Jurkat, Clone E6-1 (cell line): ENCODE measurements at regions not wholly inside any gene's neighbourhood (a gene's known extent, or its start where the extent isn't known, plus 50 kb on each side); places are given as distances from the start of the nearest gene placed in this dataset.
"Not testable (repeated sequence)": the region's sequence is repeated elsewhere in the genome, so short reads cannot be mapped to it uniquely, and the experiment has no call there.

Experiments
- DNase-seq: peaks from one replicate; pipeline ENCODE4 v3.0.0-alpha.2; 2011; ENCODE audit warnings: low read depth, low spot score
- H3K4me3 ChIP-seq: 2 replicates; pipeline ENCODE4 v1.5.1; 2011; ENCODE audit warnings: mild to moderate bottlenecking, low read length, control low read depth, moderate library complexity

DNA sequence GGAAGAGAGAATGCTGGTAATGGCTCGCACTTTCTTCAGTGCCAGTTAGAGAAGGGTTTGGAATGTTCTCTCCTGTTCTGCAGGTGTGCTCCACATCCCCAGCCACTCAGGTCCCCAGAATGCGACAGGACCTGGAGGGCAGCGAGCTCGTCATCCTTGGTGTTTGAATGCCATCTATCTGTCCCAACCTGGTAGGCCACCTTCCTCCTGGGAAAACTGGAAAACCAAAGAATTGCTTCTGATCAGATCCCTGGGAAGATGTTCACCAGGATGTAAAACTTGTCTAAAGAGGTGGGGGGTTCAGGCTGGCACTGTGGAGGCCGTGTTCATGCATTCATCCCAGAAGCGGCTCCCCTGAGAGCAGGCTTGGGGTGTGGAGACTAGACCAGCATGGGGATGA lies 379.5 kb downstream of the GLRX3 start:
- no peak for DNase-seq
- no peak overlapping the region for H3K4me3 ChIP-seq

DNA sequence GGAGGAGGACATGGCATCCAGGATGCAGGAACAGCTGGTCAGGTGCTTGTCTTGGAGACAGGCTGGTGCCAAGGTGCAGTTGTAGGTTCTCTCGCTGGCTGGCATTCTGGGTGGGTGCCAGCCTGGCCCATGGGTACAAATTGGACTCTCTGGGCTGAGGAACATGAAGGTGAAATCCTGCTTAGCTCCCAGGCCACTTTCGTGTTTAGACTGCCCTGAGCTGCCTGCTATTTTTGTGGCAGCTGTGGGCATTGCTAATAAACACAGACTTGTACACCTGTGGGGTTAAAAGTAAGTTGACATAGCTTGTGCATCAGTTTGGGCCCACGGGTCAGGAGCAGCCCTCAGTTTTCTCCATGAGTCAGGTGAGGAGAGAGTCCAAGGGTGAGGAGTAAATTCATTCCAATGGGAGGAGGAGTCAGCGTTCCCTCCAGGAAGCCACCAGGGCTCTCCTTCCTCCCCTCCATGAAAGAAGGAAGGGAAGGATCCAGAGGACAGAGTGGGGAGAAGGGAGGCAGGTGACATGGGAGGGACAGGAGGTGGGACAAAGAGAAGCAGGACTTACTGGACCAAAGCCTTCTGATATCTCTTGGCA lies 380.0 kb downstream of the GLRX3 start:
- H3K4me3 ChIP-seq, result no peak overlapping the region
- DNase-seq, result no peak

DNA sequence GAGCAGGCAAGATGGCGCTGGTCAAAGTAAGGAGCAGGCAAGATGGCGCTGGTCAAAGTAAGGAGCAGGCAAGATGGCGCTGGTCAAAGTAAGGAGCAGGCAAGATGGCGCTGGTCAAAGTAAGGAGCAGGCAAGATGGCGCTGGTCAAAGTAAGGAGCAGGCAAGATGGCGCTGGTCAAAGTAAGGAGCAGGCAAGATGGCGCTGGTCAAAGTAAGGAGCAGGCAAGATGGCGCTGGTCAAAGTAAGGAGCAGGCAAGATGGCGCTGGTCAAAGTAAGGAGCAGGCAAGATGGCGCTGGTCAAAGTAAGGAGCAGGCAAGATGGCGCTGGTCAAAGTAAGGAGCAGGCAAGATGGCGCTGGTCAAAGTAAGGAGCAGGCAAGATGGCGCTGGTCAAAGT lies 382.7 kb downstream of the GLRX3 start:
- not testable (repeated sequence) for H3K4me3 ChIP-seq, DNase-seq

- DNase-seq, result peak; percentile 57
- H3K4me3 ChIP-seq, result no peak overlapping the region
These were observed 383.6 kb downstream of the GLRX3 start for GRCh38 chr10:130519791-130520190.

- DNase-seq, result no peak
- H3K4me3 ChIP-seq, result no peak overlapping the region
These were observed 395.1 kb downstream of the GLRX3 start for GRCh38 chr10:130531312-130531711.

DNA sequence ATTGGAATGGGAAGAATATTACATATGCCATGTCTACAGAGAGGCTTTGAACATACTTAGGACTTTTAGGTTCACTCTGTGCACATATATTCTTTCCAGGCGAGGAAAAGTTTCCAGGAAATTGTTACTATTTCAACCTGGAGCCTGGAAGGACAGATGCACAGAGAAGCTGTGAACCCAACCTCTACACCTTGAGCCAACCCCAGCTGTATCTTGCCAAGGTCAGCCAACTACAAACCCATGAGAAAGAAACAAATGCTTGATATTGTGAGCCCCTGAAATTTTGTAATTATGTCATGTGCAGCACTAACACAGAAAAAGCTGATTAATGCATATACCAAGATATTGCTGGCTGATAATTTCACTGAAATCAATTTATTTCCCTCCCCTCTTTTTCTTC lies 404.9 kb downstream of the GLRX3 start:
- DNase-seq, result no peak
- no peak overlapping the region for H3K4me3 ChIP-seq

DNA sequence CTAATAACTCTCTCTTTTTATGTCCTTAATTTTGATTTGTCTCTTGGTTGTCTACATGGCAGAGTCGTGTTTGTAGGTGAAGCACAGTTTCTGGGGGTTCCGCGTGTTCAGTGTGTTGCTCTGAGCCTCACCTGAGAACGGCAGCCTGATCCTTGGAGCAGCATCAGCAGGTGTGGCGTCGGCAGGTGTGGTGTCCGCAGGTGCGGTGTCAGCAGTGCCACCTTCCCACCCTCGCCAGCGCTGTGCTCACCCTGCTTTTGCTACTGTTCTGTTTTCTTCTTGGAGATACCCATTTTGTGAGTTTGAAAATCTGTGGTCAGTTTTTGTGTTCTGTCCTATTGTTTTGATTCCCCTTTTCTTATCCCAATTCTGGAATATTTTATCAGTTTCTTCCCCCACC lies 406.6 kb downstream of the GLRX3 start:
- no peak for DNase-seq
- H3K4me3 ChIP-seq, result no peak overlapping the region

- no peak for DNase-seq
These were observed 407.6 kb downstream of the GLRX3 start for GRCh38 chr10:130543794-130544193.

GRCh38 chr10:130545122-130545521 lies 408.9 kb downstream of the GLRX3 start:
- no peak overlapping the region for H3K4me3 ChIP-seq
- no peak for DNase-seq

More at GRCh38 chr10:130543794-130544193, 407.6 kb downstream of the GLRX3 start:
- H3K4me3 ChIP-seq, result no peak overlapping the region

GRCh38 chr10:130545697-130546096 lies 409.5 kb downstream of the GLRX3 start:
- no peak overlapping the region for H3K4me3 ChIP-seq
- DNase-seq, result no peak

DNA sequence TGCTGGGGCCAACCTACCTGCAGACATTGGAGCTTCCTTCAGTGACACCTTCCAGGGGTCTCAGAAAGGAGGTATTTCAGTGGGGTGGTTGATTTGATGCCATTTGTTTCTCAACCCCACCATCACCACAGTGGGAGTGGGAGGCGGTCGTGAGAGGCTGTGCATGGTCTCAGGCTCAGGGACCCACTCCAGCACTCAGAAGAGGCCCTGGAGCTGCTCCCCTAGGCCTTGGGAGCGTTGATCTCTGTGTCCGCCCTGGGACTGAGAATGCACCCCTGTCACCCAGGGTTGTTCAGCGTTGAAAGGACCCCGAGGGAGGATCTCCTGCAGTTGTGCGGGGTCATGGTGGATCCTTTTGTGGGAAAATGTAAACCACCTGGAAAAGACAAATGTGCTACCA lies 410.6 kb downstream of the GLRX3 start:
- no peak for DNase-seq
- H3K4me3 ChIP-seq, result no peak overlapping the region

GRCh38 chr10:130547368-130547767 lies 411.2 kb downstream of the GLRX3 start:
- DNase-seq, result no peak
- no peak overlapping the region for H3K4me3 ChIP-seq

DNA sequence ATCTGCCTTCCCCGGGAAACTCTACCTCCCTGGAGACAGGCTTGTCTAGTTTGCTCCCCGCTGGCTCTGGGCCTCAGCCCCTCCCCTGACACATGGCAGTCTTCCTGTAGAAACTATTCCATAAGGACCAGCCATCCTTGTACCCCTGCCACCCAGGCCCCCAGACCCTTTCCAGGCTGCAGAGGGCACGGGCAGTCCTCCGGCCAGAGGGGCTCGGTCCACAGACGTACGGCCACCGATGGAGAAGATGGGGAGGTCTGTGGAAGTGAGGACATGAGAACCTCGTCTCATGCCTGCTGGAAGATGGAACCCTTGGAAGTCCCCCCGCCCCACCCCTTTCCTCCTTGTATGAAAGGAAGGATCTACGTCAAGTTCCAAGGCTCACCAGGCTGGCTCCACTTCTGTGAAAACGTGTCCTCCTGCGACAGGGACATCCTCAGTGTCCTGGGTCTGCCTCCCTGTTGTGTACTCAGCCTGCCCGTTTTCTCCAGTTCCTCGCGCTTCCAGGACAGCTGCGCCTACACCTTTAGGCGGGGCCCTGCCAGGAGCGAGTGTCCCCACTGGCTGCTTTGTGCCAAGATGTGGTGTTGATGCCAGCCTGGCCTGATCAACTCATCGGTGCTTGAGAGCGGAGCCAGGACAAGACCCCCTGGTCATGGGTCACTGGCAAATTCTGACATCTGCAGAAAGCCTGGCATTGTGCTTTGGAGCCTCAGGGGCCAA lies 414.9 kb downstream of the GLRX3 start:
- H3K4me3 ChIP-seq, result no peak overlapping the region
- no peak for DNase-seq

DNA sequence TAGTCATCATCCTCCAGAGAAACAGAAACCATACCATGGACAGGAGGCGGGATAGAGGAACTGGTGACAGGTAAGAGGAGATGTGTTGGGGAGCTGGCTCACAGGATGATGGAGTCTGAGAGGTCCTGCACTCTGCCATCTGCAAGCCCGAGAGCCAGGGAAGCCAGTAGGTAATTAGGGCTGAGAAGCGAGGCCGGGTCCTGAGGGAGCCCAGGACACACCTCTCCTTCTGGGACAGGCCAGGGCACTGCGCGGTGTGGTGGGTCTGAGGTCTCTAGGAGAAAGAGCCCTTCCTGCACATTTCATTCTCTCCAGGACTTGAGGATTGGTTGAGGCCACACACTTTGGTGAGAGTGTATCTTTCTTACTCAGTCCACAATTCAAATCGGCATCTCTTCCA lies 415.5 kb downstream of the GLRX3 start:
- DNase-seq, result no peak
- no peak overlapping the region for H3K4me3 ChIP-seq

DNA sequence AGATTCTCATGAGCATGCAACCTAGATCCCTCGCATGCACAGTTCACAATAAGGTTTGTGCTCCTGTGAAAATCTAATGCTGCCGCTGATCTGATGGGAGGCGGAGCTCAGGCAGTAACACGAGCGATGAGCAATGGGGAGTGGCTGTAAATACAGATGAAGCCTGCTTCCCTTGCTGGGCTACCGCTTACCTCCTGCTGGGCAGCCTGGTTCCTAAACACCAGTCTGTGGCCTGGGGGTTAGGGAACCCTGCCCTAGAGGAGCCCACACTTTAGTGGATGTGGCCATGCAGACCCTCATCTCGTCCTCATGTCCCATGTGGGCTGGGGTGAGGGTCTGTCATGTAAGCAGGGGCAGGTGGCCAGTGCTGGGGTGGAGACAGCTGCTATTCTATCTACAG lies 417.6 kb downstream of the GLRX3 start:
- no peak for DNase-seq
- H3K4me3 ChIP-seq, result no peak overlapping the region

DNA sequence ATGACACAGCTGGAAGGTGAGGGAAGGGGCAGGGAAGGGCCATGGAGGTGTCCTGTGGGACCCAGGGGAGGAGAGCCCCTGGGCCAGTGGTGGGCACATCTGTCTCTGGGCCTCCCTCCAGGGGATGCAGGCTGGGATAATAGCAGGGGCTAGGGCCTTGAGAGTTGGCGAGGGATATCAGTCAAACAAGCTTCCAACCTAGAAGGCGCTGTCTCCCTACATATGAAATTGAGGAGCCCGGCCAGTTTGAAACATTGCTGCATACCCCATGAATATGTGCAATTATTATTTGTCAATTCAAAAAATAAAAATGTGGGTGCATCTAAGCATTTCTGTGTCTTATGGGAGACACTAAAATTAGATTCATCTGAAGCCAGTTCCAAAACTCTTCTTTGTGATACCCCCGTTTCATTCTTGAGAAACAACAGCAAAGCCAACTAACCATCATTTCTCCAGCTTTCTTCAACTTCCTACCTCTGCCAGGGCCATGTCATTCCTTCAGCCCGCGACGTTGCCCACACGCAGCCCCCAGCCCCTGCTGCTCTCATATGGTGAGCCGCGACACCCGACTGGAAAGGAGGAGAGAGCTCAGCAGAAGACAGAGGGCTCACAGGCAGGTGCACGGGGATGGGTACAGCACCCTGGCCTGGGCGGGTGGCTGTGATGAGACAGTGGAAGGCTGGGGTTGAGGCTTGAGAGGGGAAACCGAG lies 418.7 kb downstream of the GLRX3 start:
- no peak overlapping the region for H3K4me3 ChIP-seq
- DNase-seq, result no peak

GRCh38 chr10:130555411-130555750 lies 419.2 kb downstream of the GLRX3 start:
- no peak overlapping the region for H3K4me3 ChIP-seq
- no peak for DNase-seq

GRCh38 chr10:130557181-130557845 lies 421.1 kb downstream of the GLRX3 start:
- DNase-seq, result no peak

DNA sequence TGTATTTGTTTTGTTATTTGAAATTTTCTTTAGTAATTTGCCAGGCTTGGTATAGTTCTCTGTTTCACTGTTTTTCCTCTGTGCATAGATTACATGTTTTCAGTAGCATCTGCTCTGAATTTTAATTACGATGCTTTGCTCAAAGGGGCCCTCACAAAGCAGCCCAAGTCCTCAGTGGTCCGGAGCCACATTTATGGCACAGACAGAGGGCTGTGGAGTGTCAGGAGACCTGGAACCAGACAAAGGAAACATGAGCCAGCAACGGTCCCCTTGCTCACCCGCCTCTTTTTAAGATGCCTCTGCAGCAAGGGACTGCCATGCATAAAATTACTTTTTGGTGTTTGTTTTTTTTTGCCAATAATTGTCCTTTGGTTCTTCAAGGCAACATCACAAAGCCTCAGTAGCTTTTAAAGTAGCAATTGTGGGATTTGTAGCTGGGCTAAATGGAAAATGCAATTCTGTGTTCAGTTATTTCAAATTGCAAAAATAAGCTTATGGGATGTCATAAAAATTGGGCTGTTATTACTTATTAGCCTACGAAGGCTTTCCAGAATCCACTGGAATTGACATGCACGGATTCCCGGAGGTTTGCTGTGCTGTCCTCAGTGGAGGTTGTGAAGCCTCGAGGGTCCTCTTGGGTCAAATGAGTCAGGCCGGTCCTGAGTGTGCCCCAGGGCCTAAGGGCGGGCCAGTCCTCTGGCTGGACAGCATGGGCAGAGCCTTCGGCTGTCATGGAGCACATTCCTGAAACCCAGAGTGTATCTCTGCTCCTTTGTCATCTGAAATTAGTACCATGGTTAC lies 422.8 kb downstream of the GLRX3 start:
- H3K4me3 ChIP-seq, result no peak overlapping the region
- DNase-seq, result no peak

More at GRCh38 chr10:130557181-130557845, 421.1 kb downstream of the GLRX3 start:
- H3K4me3 ChIP-seq, result no peak overlapping the region
